GM19023 (cell line): ENCODE measurements at regions not wholly inside any gene's neighbourhood (a gene's known extent, or its start where the extent isn't known, plus 50 kb on each side); places are given as distances from the start of the nearest gene placed in this dataset.

Experiments used
- ATAC-seq: cut with Tn5 transposase; IDR thresholded peaks from one replicate; pipeline ENCODE4 v1.9.1; 2021; ENCODE audit warnings: mild to moderate bottlenecking, moderate library complexity; ENCODE audit not compliant: unreplicated experiment

GRCh38 chr12:39048395-39048794, 143.0 kb upstream of the CPNE8 start:
- no peak for ATAC-seq

GRCh38 chr12:39047539-39048262, 142.3 kb upstream of the CPNE8 start:
- ATAC-seq: no peak

GRCh38 chr12:39044754-39045153, 139.4 kb upstream of the CPNE8 start:
- no peak for ATAC-seq

- ATAC-seq: no peak
These were observed 138.0 kb upstream of the CPNE8 start for GRCh38 chr12:39043424-39043822.

GRCh38 chr12:39040275-39040674, 134.9 kb upstream of the CPNE8 start:
- ATAC-seq: no peak

- no peak for ATAC-seq
These were observed 131.7 kb upstream of the CPNE8 start for GRCh38 chr12:39037115-39037514.

- no peak for ATAC-seq
These were observed 130.7 kb upstream of the CPNE8 start for GRCh38 chr12:39036105-39036504.

GRCh38 chr12:39033782-39034181, 128.4 kb upstream of the CPNE8 start:
- ATAC-seq: no peak

- no peak for ATAC-seq
These were observed 127.1 kb upstream of the CPNE8 start for GRCh38 chr12:39032448-39032847.

- ATAC-seq: no peak
These were observed 126.6 kb upstream of the CPNE8 start for GRCh38 chr12:39032034-39032433.

GRCh38 chr12:39028382-39028781, 123.0 kb upstream of the CPNE8 start:
- ATAC-seq: no peak

- ATAC-seq: no peak
These were observed 107.5 kb upstream of the CPNE8 start for GRCh38 chr12:39012870-39013269.

GRCh38 chr12:39011166-39011565, 105.8 kb upstream of the CPNE8 start:
- no peak for ATAC-seq

GRCh38 chr12:39010406-39010805, 105.0 kb upstream of the CPNE8 start:
- no peak for ATAC-seq

- no peak for ATAC-seq
These were observed 102.2 kb upstream of the CPNE8 start for GRCh38 chr12:39007619-39008018.

GRCh38 chr12:39006286-39006685, 100.9 kb upstream of the CPNE8 start:
- ATAC-seq: no peak

GRCh38 chr12:39005671-39006070, 100.3 kb upstream of the CPNE8 start:
- ATAC-seq: no peak

GRCh38 chr12:39003541-39004155, 98.3 kb upstream of the CPNE8 start:
- ATAC-seq: no peak

- no peak for ATAC-seq
These were observed 95.0 kb upstream of the CPNE8 start for GRCh38 chr12:39000370-39000769.

- no peak for ATAC-seq
These were observed 93.6 kb upstream of the CPNE8 start for GRCh38 chr12:38998887-38999482.

GRCh38 chr12:38995249-38995648, 89.9 kb upstream of the CPNE8 start:
- no peak for ATAC-seq

- no peak for ATAC-seq
These were observed 80.6 kb upstream of the CPNE8 start for GRCh38 chr12:38985961-38986360.
